ENCODE measurements at regions not wholly inside any gene's neighbourhood (a gene's known extent, or its start where the extent isn't known, plus 50 kb on each side); places are given as distances from the start of the nearest gene placed in this dataset.

- DNase-seq (ENCODE audit: low spot score), result no peak
Observed at GRCh38 chr2:30048636-30049175, 98.1 kb upstream of the YPEL5 start.

- DNase-seq (ENCODE audit: low spot score), result no peak
Observed at GRCh38 chr2:30055548-30055947, 91.3 kb upstream of the YPEL5 start.

- DNase-seq (ENCODE audit: low spot score), result no peak
Observed at GRCh38 chr2:30060562-30060961, 86.2 kb upstream of the YPEL5 start.

- DNase-seq (ENCODE audit: low spot score), result no peak
Observed at GRCh38 chr2:30068067-30068466, 78.7 kb upstream of the YPEL5 start.

GRCh38 chr2:30072250-30072842 is 74.5 kb upstream of the YPEL5 start:
- DNase-seq (ENCODE audit: low spot score), result peak; percentile 76

- DNase-seq (ENCODE audit: low spot score), result no peak
Observed at GRCh38 chr2:30073523-30073922, 73.3 kb upstream of the YPEL5 start.

GRCh38 chr2:30074023-30074422 is 72.8 kb upstream of the YPEL5 start:
- DNase-seq (ENCODE audit: low spot score), result no peak

GRCh38 chr2:30078521-30078920 is 68.3 kb upstream of the YPEL5 start:
- DNase-seq (ENCODE audit: low spot score), result no peak

GRCh38 chr2:30084915-30085314 is 61.9 kb upstream of the YPEL5 start:
- DNase-seq (ENCODE audit: low spot score), result no peak

- no peak for DNase-seq (ENCODE audit: low spot score)
Observed at GRCh38 chr2:30089171-30089570, 57.6 kb upstream of the YPEL5 start.

- no peak for DNase-seq (ENCODE audit: low spot score)
Observed at GRCh38 chr2:30095402-30095801, 51.4 kb upstream of the YPEL5 start.

- no peak for DNase-seq (ENCODE audit: low spot score)
Observed at GRCh38 chr2:30096451-30096850, 50.4 kb upstream of the YPEL5 start.

Data from kidney tubule cell (primary cell).